Endodermal cell (in vitro differentiated cells): ENCODE measurements at regions not wholly inside any gene's neighbourhood (a gene's known extent, or its start where the extent isn't known, plus 50 kb on each side); places are given as distances from the start of the nearest gene placed in this dataset.

Experiments
- DNase-seq: peaks from one replicate; pipeline ENCODE4 v3.0.0-alpha.2; 2017
- H3K27ac ChIP-seq: 2 replicates; pipeline ENCODE4 v1.5.1; 2013; ENCODE audit warnings: mild to moderate bottlenecking, low read depth, low read length, moderate library complexity
- H3K27me3 ChIP-seq: 2 replicates; pipeline ENCODE4 v1.6.1; 2013; ENCODE audit warnings: mild to moderate bottlenecking, low read length, moderate library complexity; ENCODE audit not compliant: insufficient read depth, control insufficient read depth, poor library complexity, severe bottlenecking
- H3K36me3 ChIP-seq: 2 replicates; pipeline ENCODE4 v1.7.0; 2013; ENCODE audit warnings: mild to moderate bottlenecking, low read length, moderate library complexity; ENCODE audit not compliant: control insufficient read depth, insufficient read depth
- H3K4me1 ChIP-seq: one replicate; pipeline ENCODE4 v1.7.0; 2013; ENCODE audit warnings: low read length; ENCODE audit not compliant: control insufficient read depth, insufficient read depth
- H3K4me3 ChIP-seq: 2 replicates; pipeline ENCODE4 v1.5.1; 2013; ENCODE audit warnings: mild to moderate bottlenecking, low read length, moderate library complexity
- H3K9ac ChIP-seq: 2 replicates; pipeline ENCODE4 v1.6.1; 2013; ENCODE audit warnings: mild to moderate bottlenecking, low read length, moderate library complexity; ENCODE audit not compliant: poor library complexity, severe bottlenecking; ENCODE audit errors: extremely low read depth
- H3K9me3 ChIP-seq: 2 replicates; pipeline ENCODE4 v1.6.1; 2013; ENCODE audit warnings: mild to moderate bottlenecking, low read length, moderate library complexity; ENCODE audit not compliant: control insufficient read depth
- H3K27ac Mint-ChIP-seq: 2 replicates; pipeline ENCODE4 v1.8.0; 2020; ENCODE audit warnings: mixed read lengths
- H3K27me3 Mint-ChIP-seq: 2 replicates; pipeline ENCODE4 v1.8.0; 2021; ENCODE audit warnings: mild to moderate bottlenecking, mixed read lengths; ENCODE audit not compliant: insufficient read depth
- H3K36me3 Mint-ChIP-seq: 2 replicates; pipeline ENCODE4 v1.8.0; 2020; ENCODE audit warnings: low read depth, mixed read lengths
- H3K4me1 Mint-ChIP-seq: 2 replicates; pipeline ENCODE4 v1.8.0; 2020; ENCODE audit warnings: mixed read lengths
- H3K4me3 Mint-ChIP-seq: 2 replicates; pipeline ENCODE4 v1.8.0; 2020; ENCODE audit warnings: mild to moderate bottlenecking, moderate library complexity, mixed read lengths
- H3K9me3 Mint-ChIP-seq: 2 replicates; pipeline ENCODE4 v1.8.0; 2020; ENCODE audit warnings: mild to moderate bottlenecking, mixed read lengths
- CTCF ChIP-seq: fragments of 200-600 bp; sonication (generic); conservative IDR thresholded peaks from 2 replicates; pipeline ENCODE4 v1.5.0; 2021; ENCODE audit warnings: antibody characterized with exemption, mild to moderate bottlenecking
- WGBS, 2 experiments: methylation state at CpG; one replicate each; pipeline versions ENCODE4 v1.1.5 to v1.1.7; 2013; ENCODE audit warnings: missing lambda C conversion rate in 2 of 2, mixed read lengths in 1 of 2; ENCODE audit not compliant: insufficient coverage in 1 of 2, insufficient read length in 1 of 2; 5-methylcytosine and 5-hydroxymethylcytosine counted together

GRCh38 chr20:62545901-62546525 lies 70.2 kb upstream of the GATA5 start:
- Histone ChIP-seq H3K27ac (no peak overlapping the region), H3K27me3 (peaks cover 16% of the 10 kb centered on the region), H3K9ac (no peak overlapping the region), H3K9me3 (no peaks in the 10 kb centered on the region), H3K4me3 (no peak overlapping the region), H3K4me1 (no peaks in the 10 kb centered on the region), H3K36me3 (no peaks in the 10 kb centered on the region)
- peaks cover 6% of the 10 kb centered on the region for H3K9me3 Mint-ChIP-seq
- TF ChIP-seq CTCF = no peak
- H3K4me3 Mint-ChIP-seq = no peak overlapping the region
- H3K4me1 Mint-ChIP-seq = peaks cover 4% of the 10 kb centered on the region
- peaks cover 5% of the 10 kb centered on the region for H3K27me3 Mint-ChIP-seq
- H3K27ac Mint-ChIP-seq = no peak overlapping the region
- DNase-seq = no peak
- 94 to 96% methylated on average over 15 to 22 of the region's 22 CpGs for whole genome bisulfite sequencing, 2 experiments
- H3K36me3 Mint-ChIP-seq = no peaks in the 10 kb centered on the region

- Mint-ChIP-seq H3K36me3 (no peaks in the 10 kb centered on the region), H3K27ac (no peak overlapping the region), H3K4me1 (peaks cover 4% of the 10 kb centered on the region), H3K4me3 (no peak overlapping the region), H3K9me3 (peaks cover 6% of the 10 kb centered on the region), H3K27me3 (peaks cover 9% of the 10 kb centered on the region)
- no peak for DNase-seq
- no peaks in the 10 kb centered on the region for H3K9me3 ChIP-seq
- peaks cover 22% of the 10 kb centered on the region for H3K27me3 ChIP-seq
- no peak overlapping the region for H3K9ac ChIP-seq
- WGBS, 2 experiments = 93% methylated on average over 12 of the region's 12 CpGs; no CpG with 5 or more reads in 1 of the 2 experiments
- H3K27ac ChIP-seq = no peak overlapping the region
- TF ChIP-seq CTCF = no peak
- H3K4me3 ChIP-seq = no peak overlapping the region
- no peaks in the 10 kb centered on the region for H3K36me3 ChIP-seq
- H3K4me1 ChIP-seq = no peaks in the 10 kb centered on the region
These were observed 70.8 kb upstream of the GATA5 start for GRCh38 chr20:62546606-62547005.

GRCh38 chr20:62547364-62547763 lies 71.6 kb upstream of the GATA5 start:
- no peak overlapping the region for H3K4me3 Mint-ChIP-seq
- H3K36me3 ChIP-seq = no peaks in the 10 kb centered on the region

More at GRCh38 chr20:62547364-62547763, 71.6 kb upstream of the GATA5 start:
- H3K4me1 Mint-ChIP-seq = peaks cover 6% of the 10 kb centered on the region
- Histone ChIP-seq H3K9ac (no peak overlapping the region), H3K4me3 (no peak overlapping the region), H3K9me3 (no peaks in the 10 kb centered on the region), H3K27me3 (peaks cover 28% of the 10 kb centered on the region), H3K4me1 (no peaks in the 10 kb centered on the region), H3K27ac (no peak overlapping the region)
- DNase-seq = no peak
- H3K9me3 Mint-ChIP-seq = peaks cover 6% of the 10 kb centered on the region
- no peak for TF ChIP-seq CTCF
- H3K27me3 Mint-ChIP-seq = peaks cover 14% of the 10 kb centered on the region
- WGBS, 2 experiments = 88 to 89% methylated on average over 8 to 14 of the region's 14 CpGs
- no peak overlapping the region for H3K27ac Mint-ChIP-seq
- H3K36me3 Mint-ChIP-seq = no peaks in the 10 kb centered on the region
